PFSK-1 (cell line): ENCODE measurements at regions not wholly inside any gene's neighbourhood (a gene's known extent, or its start where the extent isn't known, plus 50 kb on each side); places are given as distances from the start of the nearest gene placed in this dataset.

ENCODE experiments used
- FOXP2 ChIP-seq: optimal IDR thresholded peaks from 2 replicates; pipeline ENCODE3; 2011; ENCODE audit warnings: borderline replicate concordance, control low read depth, inconsistent platforms; ENCODE audit not compliant: insufficient read depth; ENCODE audit errors: extremely low read length, extremely low read depth
- POLR2AphosphoS5 ChIP-seq: IDR thresholded peaks from 2 replicates; pipeline ENCODE4 v1.6.1; 2012; ENCODE audit warnings: low read depth, mild to moderate bottlenecking, control low read depth, low read length, moderate library complexity
- SIN3A ChIP-seq: IDR thresholded peaks from 2 replicates; pipeline ENCODE4 v1.6.1; 2012; ENCODE audit warnings: mild to moderate bottlenecking, low read length, moderate library complexity, borderline replicate concordance; ENCODE audit not compliant: insufficient read depth
- TAF1 ChIP-seq: IDR thresholded peaks from 2 replicates; pipeline ENCODE4 v1.6.1; 2012; ENCODE audit warnings: low read length, control low read depth, borderline replicate concordance; ENCODE audit not compliant: insufficient read depth
- TF ChIP-seq, protein P1 (sequence below), 2 experiments: IDR thresholded peaks; 2 replicates each; pipeline versions ENCODE4 v1.6.1 to v1.8.0; 2011 to 2012; ENCODE audit warnings: low read depth in 2 of 2, low read length in 2 of 2, control low read depth in 1 of 2, inconsistent platforms in 1 of 2, mild to moderate bottlenecking in 1 of 2, moderate library complexity in 1 of 2; ENCODE audit not compliant: insufficient read depth in 1 of 2

DNA sequence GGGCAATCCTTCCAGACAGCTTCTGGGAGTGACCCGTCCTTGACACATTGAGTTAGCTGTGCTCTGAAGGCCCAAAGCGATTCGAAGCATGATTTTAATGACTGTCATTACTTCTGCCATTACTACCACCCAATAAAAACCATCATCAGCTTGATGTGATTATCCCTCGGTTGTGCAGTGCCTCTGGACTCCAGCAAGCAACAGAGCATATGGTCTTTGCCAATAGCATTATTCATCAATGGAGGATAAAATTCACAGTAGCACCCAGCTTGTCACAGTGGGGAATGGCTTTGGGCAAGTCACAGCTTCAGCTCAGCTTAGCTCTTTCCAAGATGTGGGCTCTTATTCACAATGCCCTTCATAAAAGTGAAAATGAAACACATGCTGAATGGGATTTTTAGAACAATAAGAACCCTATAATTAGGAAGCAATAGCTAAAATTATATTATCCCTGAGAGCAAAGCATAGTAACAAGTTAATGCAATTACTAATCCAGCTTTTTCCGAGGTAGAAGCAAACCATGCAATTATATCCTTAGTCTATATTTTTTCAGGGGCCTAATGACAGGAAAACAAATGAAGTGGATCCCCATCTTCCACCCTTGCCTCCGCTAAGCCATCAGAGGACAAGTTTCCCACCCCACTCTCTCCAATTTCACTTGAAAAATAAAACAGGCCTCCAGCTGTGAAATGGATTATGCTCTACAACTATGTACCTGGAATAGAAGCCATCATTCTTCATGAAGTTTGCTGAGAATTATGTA, 163.0 kb upstream of the EEA1 start:
- TF ChIP-seq, protein P1, sequence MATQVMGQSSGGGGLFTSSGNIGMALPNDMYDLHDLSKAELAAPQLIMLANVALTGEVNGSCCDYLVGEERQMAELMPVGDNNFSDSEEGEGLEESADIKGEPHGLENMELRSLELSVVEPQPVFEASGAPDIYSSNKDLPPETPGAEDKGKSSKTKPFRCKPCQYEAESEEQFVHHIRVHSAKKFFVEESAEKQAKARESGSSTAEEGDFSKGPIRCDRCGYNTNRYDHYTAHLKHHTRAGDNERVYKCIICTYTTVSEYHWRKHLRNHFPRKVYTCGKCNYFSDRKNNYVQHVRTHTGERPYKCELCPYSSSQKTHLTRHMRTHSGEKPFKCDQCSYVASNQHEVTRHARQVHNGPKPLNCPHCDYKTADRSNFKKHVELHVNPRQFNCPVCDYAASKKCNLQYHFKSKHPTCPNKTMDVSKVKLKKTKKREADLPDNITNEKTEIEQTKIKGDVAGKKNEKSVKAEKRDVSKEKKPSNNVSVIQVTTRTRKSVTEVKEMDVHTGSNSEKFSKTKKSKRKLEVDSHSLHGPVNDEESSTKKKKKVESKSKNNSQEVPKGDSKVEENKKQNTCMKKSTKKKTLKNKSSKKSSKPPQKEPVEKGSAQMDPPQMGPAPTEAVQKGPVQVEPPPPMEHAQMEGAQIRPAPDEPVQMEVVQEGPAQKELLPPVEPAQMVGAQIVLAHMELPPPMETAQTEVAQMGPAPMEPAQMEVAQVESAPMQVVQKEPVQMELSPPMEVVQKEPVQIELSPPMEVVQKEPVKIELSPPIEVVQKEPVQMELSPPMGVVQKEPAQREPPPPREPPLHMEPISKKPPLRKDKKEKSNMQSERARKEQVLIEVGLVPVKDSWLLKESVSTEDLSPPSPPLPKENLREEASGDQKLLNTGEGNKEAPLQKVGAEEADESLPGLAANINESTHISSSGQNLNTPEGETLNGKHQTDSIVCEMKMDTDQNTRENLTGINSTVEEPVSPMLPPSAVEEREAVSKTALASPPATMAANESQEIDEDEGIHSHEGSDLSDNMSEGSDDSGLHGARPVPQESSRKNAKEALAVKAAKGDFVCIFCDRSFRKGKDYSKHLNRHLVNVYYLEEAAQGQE (IDR thresholded peaks at IDR 0.05; ENCODE audit: insufficient read depth in 1 of 2, low read depth in 2 of 2, low read length in 2 of 2), result no peak
- TF ChIP-seq TAF1 (no peak), FOXP2 (no peak), POLR2AphosphoS5 (no peak), SIN3A (no peak)

DNA sequence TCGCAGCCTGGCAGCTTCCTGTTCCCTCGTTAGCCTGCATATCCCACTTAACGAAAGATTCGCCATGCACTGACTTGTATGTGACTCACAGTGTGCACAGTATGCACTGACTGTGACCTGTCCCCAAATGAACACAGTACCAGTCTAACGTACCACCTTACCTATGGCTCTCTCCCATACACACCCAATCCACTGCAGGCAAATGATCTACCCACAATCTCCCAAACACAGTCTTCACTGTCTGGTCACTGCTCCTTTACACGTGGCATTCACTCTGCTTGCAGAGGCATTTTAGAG, 163.5 kb upstream of the EEA1 start:
- TF ChIP-seq SIN3A, result no peak
- TF ChIP-seq POLR2AphosphoS5, result no peak
- TF ChIP-seq, protein P1 (IDR thresholded peaks at IDR 0.05; ENCODE audit: insufficient read depth in 1 of 2, low read depth in 2 of 2, low read length in 2 of 2), result no peak
- no peak for TF ChIP-seq TAF1
- TF ChIP-seq FOXP2, result no peak

DNA sequence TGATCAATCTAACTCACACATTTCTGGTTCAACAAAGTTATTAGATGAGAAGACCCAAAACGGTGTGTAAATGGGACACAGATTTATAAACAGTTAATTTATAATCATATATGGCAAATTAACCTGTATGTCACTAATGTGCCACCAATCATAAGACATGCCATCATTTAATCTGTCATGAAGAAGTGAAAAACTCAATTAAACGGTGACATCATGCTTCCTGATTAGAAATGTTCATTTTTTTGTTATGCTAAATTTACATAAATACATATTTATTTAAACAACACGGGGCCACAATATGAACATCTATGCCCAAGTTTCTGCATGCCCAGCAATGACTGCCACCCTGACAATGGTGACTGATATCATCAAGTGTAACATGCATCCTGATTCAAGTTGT, 164.1 kb upstream of the EEA1 start:
- TF ChIP-seq FOXP2 (no peak), TAF1 (no peak), POLR2AphosphoS5 (no peak), SIN3A (no peak)

DNA sequence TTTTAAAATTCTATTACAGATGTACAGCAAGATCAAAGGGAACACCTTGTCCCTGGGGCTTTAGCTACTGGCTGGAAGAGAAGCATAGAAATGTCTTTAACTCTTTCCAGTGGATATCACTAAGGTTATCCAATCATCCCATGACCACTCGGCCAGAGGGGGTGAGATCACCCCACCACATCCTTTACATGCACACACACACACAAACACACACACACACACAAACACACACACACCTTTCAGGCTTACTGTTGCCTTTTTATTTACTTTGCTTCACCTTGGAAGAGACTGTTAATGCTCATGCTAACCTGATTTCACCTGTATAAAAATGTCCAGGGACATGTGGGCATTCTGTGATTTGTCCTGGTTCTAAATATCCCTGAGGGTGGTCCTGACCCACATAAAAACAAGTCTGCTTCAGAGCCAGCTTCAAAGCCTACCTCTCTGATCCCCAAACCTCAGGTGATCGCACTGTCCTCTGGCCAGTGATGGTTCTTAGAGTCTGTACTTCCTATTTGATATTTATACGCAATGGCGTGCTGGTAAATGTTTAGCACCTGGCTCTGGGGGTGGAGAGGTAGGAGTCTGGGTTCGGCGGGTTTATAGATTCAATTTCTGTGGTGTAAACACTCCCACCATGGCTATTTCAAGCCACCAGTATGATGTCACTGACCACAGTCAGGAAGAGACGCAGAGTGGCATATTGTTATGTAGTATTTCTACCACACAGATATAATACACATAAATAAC, 166.1 kb upstream of the EEA1 start:
- TF ChIP-seq SIN3A (no peak), TAF1 (no peak), POLR2AphosphoS5 (no peak), FOXP2 (no peak)
- TF ChIP-seq, protein P1 (IDR thresholded peaks at IDR 0.05; ENCODE audit: insufficient read depth in 1 of 2, low read depth in 2 of 2, low read length in 2 of 2), result no peak

DNA sequence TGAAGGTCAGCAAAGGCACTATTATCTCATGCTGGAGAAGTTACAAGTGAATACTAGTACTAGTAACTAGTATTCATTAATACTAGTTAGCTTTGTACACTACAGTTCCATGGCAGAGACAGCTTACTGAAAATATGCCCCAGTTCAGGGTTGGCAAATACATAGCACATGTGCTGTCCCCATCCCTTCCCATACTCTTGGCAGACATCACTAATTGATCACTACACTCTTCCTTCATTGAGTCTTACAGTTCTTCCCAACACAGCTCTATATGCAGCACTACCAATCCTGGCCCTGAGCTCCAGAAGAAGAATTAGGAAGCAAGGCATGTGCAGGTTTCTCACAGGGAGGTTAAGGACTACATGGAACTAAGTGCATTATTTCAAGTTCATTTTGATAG, 168.3 kb upstream of the EEA1 start:
- no peak for TF ChIP-seq FOXP2
- TF ChIP-seq, protein P1 (IDR thresholded peaks at IDR 0.05; ENCODE audit: insufficient read depth in 1 of 2, low read depth in 2 of 2, low read length in 2 of 2), result no peak
- no peak for TF ChIP-seq SIN3A
- no peak for TF ChIP-seq TAF1
- TF ChIP-seq POLR2AphosphoS5, result no peak
